Adrenal gland (tissue), 5 donors: ENCODE measurements at regions not wholly inside any gene's neighbourhood (a gene's known extent, or its start where the extent isn't known, plus 50 kb on each side); places are given as distances from the start of the nearest gene placed in this dataset.

Experiments used
- CTCF ChIP-seq, 6 experiments: fragments of 450-650 bp in 4 of 6; fragments of 200-600 bp in 2 of 6; sonication (generic) in 1 of 6; IDR thresholded peaks; 1 replicate in 5 of 6; 2 replicates in 1 of 6; pipeline versions ENCODE4 v1.5.1 to v1.8.0; 2016 to 2021; ENCODE audit warnings: antibody characterized with exemption in 6 of 6, mild to moderate bottlenecking in 2 of 6, moderate library complexity in 1 of 6
- POLR2A ChIP-seq, 2 donors: fragments of 450-650 bp; IDR thresholded peaks; one replicate each; pipeline ENCODE4 v1.6.1; 2017; ENCODE audit warnings: antibody characterized with exemption in 2 of 2, mild to moderate bottlenecking in 2 of 2, moderate library complexity in 1 of 2
- donor health status: DM: no; HTN: no; CAD: no.

- TF ChIP-seq CTCF (IDR thresholded peaks at IDR 0.05) (no peak), POLR2A (IDR thresholded peaks at IDR 0.05) (no peak)
Measured at GRCh38 chr1:230584660-230585059, 57.6 kb upstream of the COG2 start.
